Naive thymus-derived CD4-positive, alpha-beta T cell (primary cell): ENCODE measurements at regions not wholly inside any gene's neighbourhood (a gene's known extent, or its start where the extent isn't known, plus 50 kb on each side); places are given as distances from the start of the nearest gene placed in this dataset.

ENCODE experiments used
- ATAC-seq: fragments of 150-1000 bp; cut with Tn5 transposase; 2 replicates; pipeline ENCODE4 v1.10.0; 2021; ENCODE audit warnings: mild to moderate bottlenecking, moderate library complexity
- CTCF ChIA-PET: fragments of 350-600 bp; sonication (Branson Sonifier 250); formaldehyde crosslinking; loops from one replicate; lab custom pipeline; 2021; ENCODE audit warnings: antibody characterized with exemption; lab: Charles Lee
- POLR2A ChIA-PET: fragments of 350-600 bp; sonication (Branson Sonifier 250); formaldehyde crosslinking; loops from one replicate; lab custom pipeline; 2021; ENCODE audit warnings: antibody characterized with exemption, inconsistent platforms; lab: Charles Lee
- DNase-seq, 9 donors: peaks; one replicate each; pipeline versions ENCODE4 v3.0.0 to v3.0.0-alpha.2; 2020 to 2022; ENCODE audit warnings: mixed read lengths in 1 of 9
- H3K27ac ChIP-seq: one replicate; pipeline ENCODE4 v1.7.0; 2013; ENCODE audit warnings: mild to moderate bottlenecking, low read depth, low read length, moderate library complexity
- H3K27me3 ChIP-seq, 2 donors: one replicate each; pipeline ENCODE4 v1.7.0; 2013; ENCODE audit warnings: low read length in 2 of 2, mild to moderate bottlenecking in 2 of 2, moderate library complexity in 2 of 2; ENCODE audit not compliant: control insufficient read depth in 2 of 2, insufficient read depth in 2 of 2
- H3K36me3 ChIP-seq, 3 experiments: 1 replicate in 2 of 3; 2 replicates in 1 of 3; pipeline ENCODE4 v1.7.0; 2013; ENCODE audit warnings: low read length in 3 of 3, mild to moderate bottlenecking in 3 of 3, moderate library complexity in 1 of 3; ENCODE audit not compliant: insufficient read depth in 3 of 3, control insufficient read depth in 2 of 3
- H3K4me1 ChIP-seq, 2 donors: one replicate each; pipeline ENCODE4 v1.7.0; 2013; ENCODE audit warnings: low read length in 2 of 2, mild to moderate bottlenecking in 2 of 2, moderate library complexity in 1 of 2; ENCODE audit not compliant: control insufficient read depth in 2 of 2, insufficient read depth in 2 of 2
- H3K4me3 ChIP-seq: 2 replicates; pipeline ENCODE4 v1.7.0; 2013; ENCODE audit warnings: mild to moderate bottlenecking, low read length
- H3K9me3 ChIP-seq, 3 experiments: 1 replicate in 2 of 3; 2 replicates in 1 of 3; pipeline ENCODE4 v1.7.0; 2013; ENCODE audit warnings: low read length in 3 of 3; ENCODE audit not compliant: control insufficient read depth in 2 of 3
- H3K27ac Mint-ChIP-seq, 9 donors: one replicate each; pipeline ENCODE4 v1.8.0; 2020 to 2022; ENCODE audit warnings: mixed read lengths in 9 of 9, mild to moderate bottlenecking in 8 of 9, moderate library complexity in 5 of 9, inconsistent platforms in 2 of 9
- H3K27me3 Mint-ChIP-seq, 5 donors: one replicate each; pipeline ENCODE4 v1.8.0; 2021 to 2022; ENCODE audit warnings: mixed read lengths in 5 of 5, mild to moderate bottlenecking in 1 of 5
- H3K36me3 Mint-ChIP-seq, 5 donors: one replicate each; pipeline ENCODE4 v1.8.0; 2020 to 2022; ENCODE audit warnings: mixed read lengths in 5 of 5, mild to moderate bottlenecking in 3 of 5, inconsistent platforms in 1 of 5
- H3K4me1 Mint-ChIP-seq, 7 donors: one replicate each; pipeline ENCODE4 v1.8.0; 2020 to 2022; ENCODE audit warnings: mixed read lengths in 7 of 7, mild to moderate bottlenecking in 3 of 7, inconsistent platforms in 1 of 7
- H3K4me3 Mint-ChIP-seq, 10 donors: one replicate each; pipeline ENCODE4 v1.8.0; 2020 to 2022; ENCODE audit warnings: mild to moderate bottlenecking in 10 of 10, mixed read lengths in 10 of 10, moderate library complexity in 6 of 10, inconsistent platforms in 2 of 10
- H3K9me3 Mint-ChIP-seq, 11 donors: one replicate each; pipeline ENCODE4 v1.8.0; 2020 to 2022; ENCODE audit warnings: mixed read lengths in 11 of 11, mild to moderate bottlenecking in 4 of 11, inconsistent platforms in 1 of 11, moderate library complexity in 1 of 11
- intact Hi-C, 2 donors: fragments of 100-400 bp; cut with micrococcal nuclease; formaldehyde crosslinking; loops; one replicate each; pipeline ENCODE4 v1.15.1; 2023

- no peak for DNase-seq
- Mint-ChIP-seq H3K27me3 (peaks cover 0 to 44% (median 14%) of the 10 kb centered on the region in 5 donors), H3K27ac (no peak overlapping the region)
Observed at GRCh38 chr2:71876542-71877451, 270.9 kb downstream of the CYP26B1 start.

GRCh38 chr2:71872466-71873051 is 275.1 kb downstream of the CYP26B1 start:
- H3K9me3 Mint-ChIP-seq = peaks cover 0 to 4% (median 0%) of the 10 kb centered on the region in 11 donors
- Histone ChIP-seq H3K4me1 (no peaks in the 10 kb centered on the region), H3K27me3 (no peaks in the 10 kb centered on the region), H3K9me3 (no peaks in the 10 kb centered on the region), H3K36me3 (no peaks in the 10 kb centered on the region), H3K4me3 (no peak overlapping the region), H3K27ac (no peak overlapping the region)
- intact Hi-C loops = no loop called here
- ChIA-PET CTCF (no interaction called here), POLR2A (no interaction called here)
- no peak overlapping the region for H3K27ac Mint-ChIP-seq
- ATAC-seq (no peak), DNase-seq (no peak)
- H3K4me3 Mint-ChIP-seq = no peak overlapping the region
- peaks cover 0 to 3% (median 0%) of the 10 kb centered on the region in 5 donors for H3K36me3 Mint-ChIP-seq
- H3K27me3 Mint-ChIP-seq = peaks cover 0 to 49% (median 26%) of the 10 kb centered on the region in 5 donors
- H3K4me1 Mint-ChIP-seq = peaks cover 0 to 3% (median 0%) of the 10 kb centered on the region in 7 donors

More at GRCh38 chr2:71876542-71877451, 270.9 kb downstream of the CYP26B1 start:
- Histone ChIP-seq H3K27me3 (no peaks in the 10 kb centered on the region), H3K9me3 (no peaks in the 10 kb centered on the region), H3K27ac (no peak overlapping the region), H3K36me3 (no peaks in the 10 kb centered on the region), H3K4me3 (no peak overlapping the region), H3K4me1 (no peaks in the 10 kb centered on the region)
- ChIA-PET CTCF (no interaction called here), POLR2A (no interaction called here)
- intact Hi-C loops = no loop called here
- Mint-ChIP-seq H3K4me3 (no peak overlapping the region), H3K36me3 (no peaks in the 10 kb centered on the region), H3K9me3 (peaks cover 0 to 3% (median 0%) of the 10 kb centered on the region in 11 donors), H3K4me1 (peaks cover 0 to 1% (median 0%) of the 10 kb centered on the region in 7 donors)
- ATAC-seq = no peak

- H3K36me3 Mint-ChIP-seq = no peaks in the 10 kb centered on the region
- Histone ChIP-seq H3K27me3 (no peaks in the 10 kb centered on the region), H3K4me1 (no peaks in the 10 kb centered on the region), H3K27ac (no peak overlapping the region), H3K9me3 (no peaks in the 10 kb centered on the region), H3K36me3 (no peaks in the 10 kb centered on the region), H3K4me3 (no peak overlapping the region)
- DNase-seq (no peak), ATAC-seq (no peak)
- H3K27ac Mint-ChIP-seq = no peak overlapping the region
- H3K4me1 Mint-ChIP-seq = no peaks in the 10 kb centered on the region
- no peak overlapping the region for H3K4me3 Mint-ChIP-seq
- peaks cover 0 to 23% (median 7%) of the 10 kb centered on the region in 5 donors for H3K27me3 Mint-ChIP-seq
- H3K9me3 Mint-ChIP-seq = peaks cover 0 to 4% (median 0%) of the 10 kb centered on the region in 11 donors
- intact Hi-C loops = no loop called here
- CTCF ChIA-PET = no interaction called here
- POLR2A ChIA-PET = no interaction called here
Observed at GRCh38 chr2:71865391-71865965, 282.2 kb downstream of the CYP26B1 start.

DNA sequence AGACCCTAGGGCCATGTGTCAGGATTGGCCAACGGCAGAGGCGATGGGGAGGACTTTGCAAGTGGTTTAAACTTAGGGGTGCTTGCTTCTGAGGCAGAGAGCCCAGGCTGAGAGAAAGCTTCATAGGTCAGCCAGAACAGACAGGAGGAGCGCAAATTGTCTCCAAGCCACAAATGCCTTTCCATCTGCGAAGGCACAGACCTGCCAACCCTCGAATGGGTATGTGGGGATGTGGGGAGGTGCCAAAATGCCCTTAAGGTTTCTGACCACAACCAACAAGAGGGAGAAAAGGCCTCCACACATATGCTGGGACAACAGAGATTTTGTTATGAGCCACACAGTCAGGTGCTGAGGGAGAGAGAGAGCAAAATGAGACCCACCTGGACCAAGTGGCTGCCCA is 283.6 kb downstream of the CYP26B1 start:
- H3K4me1 Mint-ChIP-seq = no peaks in the 10 kb centered on the region
- POLR2A ChIA-PET = no interaction called here

DNA sequence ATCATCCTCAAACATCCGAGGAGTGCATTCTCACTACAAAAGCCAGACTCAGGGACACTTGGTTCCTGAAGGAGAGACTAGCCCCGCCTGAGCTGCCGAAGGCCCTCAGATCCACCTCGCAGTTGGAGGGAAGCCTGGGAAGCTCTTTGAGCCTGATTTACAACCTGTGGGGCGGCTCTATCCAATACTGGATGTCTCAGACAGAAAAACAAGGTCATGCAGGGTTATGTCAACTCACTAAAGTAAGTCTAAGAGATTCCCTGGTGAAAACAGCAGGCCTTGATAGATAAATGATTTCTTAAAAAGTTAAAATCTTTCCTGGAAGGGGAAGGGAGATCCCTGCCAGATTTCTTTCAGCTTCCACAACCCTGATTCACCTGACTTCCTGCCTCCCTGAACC is 284.3 kb downstream of the CYP26B1 start:
- Histone ChIP-seq H3K9me3 (no peaks in the 10 kb centered on the region), H3K27me3 (no peaks in the 10 kb centered on the region), H3K27ac (no peak overlapping the region), H3K4me3 (no peak overlapping the region), H3K36me3 (no peaks in the 10 kb centered on the region), H3K4me1 (no peaks in the 10 kb centered on the region)
- H3K9me3 Mint-ChIP-seq = peaks cover 0 to 4% (median 0%) of the 10 kb centered on the region in 11 donors
- H3K27ac Mint-ChIP-seq = no peak overlapping the region
- intact Hi-C loops = no loop called here
- ATAC-seq = no peak
- ChIA-PET CTCF (no interaction called here), POLR2A (no interaction called here)
- H3K27me3 Mint-ChIP-seq = peaks cover 0 to 23% (median 8%) of the 10 kb centered on the region in 5 donors
- H3K4me1 Mint-ChIP-seq = no peaks in the 10 kb centered on the region
- DNase-seq = no peak
- H3K4me3 Mint-ChIP-seq = no peak overlapping the region
- H3K36me3 Mint-ChIP-seq = no peaks in the 10 kb centered on the region

More for the DNA sequence above, 283.6 kb downstream of the CYP26B1 start:
- peaks cover 0 to 4% (median 0%) of the 10 kb centered on the region in 11 donors for H3K9me3 Mint-ChIP-seq
- peaks cover 0 to 18% (median 10%) of the 10 kb centered on the region in 5 donors for H3K27me3 Mint-ChIP-seq
- Histone ChIP-seq H3K27me3 (no peaks in the 10 kb centered on the region), H3K27ac (no peak overlapping the region), H3K36me3 (no peaks in the 10 kb centered on the region), H3K9me3 (no peaks in the 10 kb centered on the region), H3K4me3 (no peak overlapping the region), H3K4me1 (no peaks in the 10 kb centered on the region)
- intact Hi-C loops = no loop called here
- H3K36me3 Mint-ChIP-seq = no peaks in the 10 kb centered on the region
- H3K4me3 Mint-ChIP-seq = no peak overlapping the region
- CTCF ChIA-PET = no interaction called here
- H3K27ac Mint-ChIP-seq = no peak overlapping the region
- ATAC-seq (no peak), DNase-seq (no peak)

DNA sequence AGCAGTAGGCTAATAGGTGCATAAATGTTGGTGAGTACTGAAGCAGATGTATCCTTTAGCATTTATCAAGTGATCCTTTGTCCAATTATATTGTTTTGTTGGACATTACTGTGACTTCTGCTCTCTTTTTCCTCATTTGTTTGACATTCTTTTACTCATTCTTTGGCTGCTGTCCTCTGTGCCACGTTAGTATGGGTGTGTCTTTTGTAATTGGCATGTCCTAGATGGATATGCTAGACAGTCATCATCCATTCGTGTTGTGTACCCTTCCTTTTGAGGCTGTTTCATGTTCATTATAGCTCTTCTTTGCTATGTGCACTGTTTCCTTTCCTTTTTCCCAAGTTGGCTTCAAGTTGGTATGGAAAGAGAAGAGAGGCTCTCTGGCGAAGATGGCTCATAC is 284.7 kb downstream of the CYP26B1 start:
- Mint-ChIP-seq H3K9me3 (peaks cover 0 to 4% (median 0%) of the 10 kb centered on the region in 11 donors), H3K27ac (no peak overlapping the region), H3K27me3 (peaks cover 0 to 23% (median 4%) of the 10 kb centered on the region in 5 donors), H3K4me3 (no peak overlapping the region), H3K4me1 (no peaks in the 10 kb centered on the region), H3K36me3 (no peaks in the 10 kb centered on the region)
- H3K9me3 ChIP-seq = no peaks in the 10 kb centered on the region
- no peaks in the 10 kb centered on the region for H3K4me1 ChIP-seq
- intact Hi-C loops = no loop called here
- no peaks in the 10 kb centered on the region for H3K36me3 ChIP-seq
- no peaks in the 10 kb centered on the region for H3K27me3 ChIP-seq
- DNase-seq (no peak), ATAC-seq (no peak)
- POLR2A ChIA-PET = no interaction called here
- CTCF ChIA-PET = no interaction called here
- H3K27ac ChIP-seq = no peak overlapping the region
- H3K4me3 ChIP-seq = no peak overlapping the region
